GM12891 (cell line): ENCODE measurements at regions not wholly inside any gene's neighbourhood (a gene's known extent, or its start where the extent isn't known, plus 50 kb on each side); places are given as distances from the start of the nearest gene placed in this dataset.

ENCODE experiments used
- POLR2A ChIP-seq: IDR thresholded peaks from 2 replicates; pipeline ENCODE4 v1.6.1; 2011; ENCODE audit warnings: low read depth, low read length, control low read depth
- POLR2AphosphoS5 ChIP-seq: IDR thresholded peaks from 2 replicates; pipeline ENCODE4 v1.6.1; 2011; ENCODE audit warnings: low read depth, low read length, control low read depth
- POU2F2 ChIP-seq: IDR thresholded peaks from 2 replicates; pipeline ENCODE4 v1.6.1; 2011; ENCODE audit warnings: low read depth, mild to moderate bottlenecking, control low read depth, low read length, moderate library complexity
- TAF1 ChIP-seq: IDR thresholded peaks from 2 replicates; pipeline ENCODE4 v1.6.1; 2011; ENCODE audit warnings: low read depth, low read length, control low read depth

- TF ChIP-seq POLR2A (no peak), POLR2AphosphoS5 (no peak), TAF1 (no peak), POU2F2 (no peak)
Measured at GRCh38 chr10:124151466-124152095, 58.2 kb upstream of the CHST15 start.
